SK-N-SH treated with all-trans-retinoic acid at 6 μM for 48 hours (cell line): ENCODE measurements at regions not wholly inside any gene's neighbourhood (a gene's known extent, or its start where the extent isn't known, plus 50 kb on each side); places are given as distances from the start of the nearest gene placed in this dataset.

Experiments
- ATAC-seq: fragments of 200-7000 bp; cut with Tn5 transposase; 3 replicates; pipeline ENCODE4 v1.9.1; 2020; ENCODE audit warnings: mild to moderate bottlenecking, moderate library complexity
- ARNTL ChIP-seq: fragments of 450-650 bp; formaldehyde crosslinking; IDR thresholded peaks from 2 replicates; pipeline ENCODE4 v1.5.0; 2020; ENCODE audit warnings: low read depth, mild to moderate bottlenecking, moderate library complexity, borderline replicate concordance
- BACH2 ChIP-seq: fragments of 250-450 bp; sonication (Bioruptor Pico); IDR thresholded peaks from 2 replicates; pipeline ENCODE4 v1.9.0; 2021; ENCODE audit warnings: mild to moderate bottlenecking, borderline replicate concordance
- CREB5 ChIP-seq: fragments of 250-450 bp; sonication (Bioruptor Pico); IDR thresholded peaks from 2 replicates; pipeline ENCODE4 v1.5.1; 2020; ENCODE audit warnings: low read depth, mild to moderate bottlenecking, moderate library complexity
- CSDC2 ChIP-seq: fragments of 250-450 bp; sonication (Bioruptor Pico); IDR thresholded peaks from 2 replicates; pipeline ENCODE4 v1.5.0; 2020; ENCODE audit warnings: mild to moderate bottlenecking, moderate library complexity
- CSRNP3 ChIP-seq: fragments of 250-450 bp; sonication (Bioruptor Pico); IDR thresholded peaks from 2 replicates; pipeline ENCODE4 v1.5.1; 2021; ENCODE audit warnings: mild to moderate bottlenecking, moderate library complexity
- ESRRG ChIP-seq: fragments of 250-450 bp; sonication (Bioruptor Pico); IDR thresholded peaks from 2 replicates; pipeline ENCODE4 v1.6.1; 2021; ENCODE audit warnings: mild to moderate bottlenecking
- GLIS3 ChIP-seq: fragments of 250-450 bp; sonication (Bioruptor Pico); IDR thresholded peaks from 2 replicates; pipeline ENCODE4 v1.5.0; 2020; ENCODE audit warnings: mild to moderate bottlenecking, moderate library complexity
- ISL1 ChIP-seq: fragments of 250-450 bp; sonication (Bioruptor Pico); IDR thresholded peaks from 2 replicates; pipeline ENCODE4 v2.1.2; 2022; ENCODE audit warnings: mild to moderate bottlenecking, moderate library complexity
- OSR1 ChIP-seq: fragments of 250-450 bp; sonication (Bioruptor Pico); IDR thresholded peaks from 2 replicates; pipeline ENCODE4 v1.8.0; 2022; ENCODE audit warnings: moderate library complexity, mild to moderate bottlenecking, inconsistent platforms
- PATZ1 ChIP-seq: fragments of 250-450 bp; sonication (Bioruptor Pico); IDR thresholded peaks from 2 replicates; pipeline ENCODE4 v1.8.0; 2020; ENCODE audit warnings: mild to moderate bottlenecking, moderate library complexity, borderline replicate concordance
- PPARA ChIP-seq: fragments of 250-450 bp; sonication (Bioruptor Pico); IDR thresholded peaks from 2 replicates; pipeline ENCODE4 v1.5.0; 2020; ENCODE audit warnings: mild to moderate bottlenecking, borderline replicate concordance
- RARB ChIP-seq: fragments of 250-450 bp; sonication (Bioruptor Pico); IDR thresholded peaks from 2 replicates; pipeline ENCODE4 v1.8.0; 2021; ENCODE audit warnings: mild to moderate bottlenecking, moderate library complexity
- SNAI2 ChIP-seq: fragments of 250-450 bp; sonication (Bioruptor Pico); IDR thresholded peaks from 2 replicates; pipeline ENCODE4 v1.5.0; 2020; ENCODE audit warnings: mild to moderate bottlenecking, moderate library complexity
- TCF4 ChIP-seq: fragments of 250-450 bp; sonication (Bioruptor Pico); IDR thresholded peaks from 2 replicates; pipeline ENCODE4 v1.8.0; 2021; ENCODE audit warnings: mild to moderate bottlenecking, moderate library complexity, borderline replicate concordance
- TOX ChIP-seq: fragments of 250-450 bp; sonication (Bioruptor Pico); IDR thresholded peaks from 2 replicates; pipeline ENCODE4 v1.8.0; 2021; ENCODE audit warnings: mild to moderate bottlenecking, moderate library complexity, borderline replicate concordance
- ZC3H10 ChIP-seq: fragments of 250-450 bp; sonication (Bioruptor Pico); IDR thresholded peaks from 2 replicates; pipeline ENCODE4 v1.5.1; 2021; ENCODE audit warnings: mild to moderate bottlenecking, moderate library complexity
- ZFP3 ChIP-seq: fragments of 250-450 bp; sonication (Bioruptor Pico); IDR thresholded peaks from 2 replicates; pipeline ENCODE4 v1.5.0; 2020; ENCODE audit warnings: mild to moderate bottlenecking, moderate library complexity
- ZNF565 ChIP-seq: fragments of 450-650 bp; formaldehyde crosslinking; conservative IDR thresholded peaks from 2 replicates; pipeline ENCODE4 v1.5.0; 2020; ENCODE audit warnings: low read depth, mild to moderate bottlenecking, moderate library complexity
- ZNF70 ChIP-seq: fragments of 450-650 bp; formaldehyde crosslinking; IDR thresholded peaks from 2 replicates; pipeline ENCODE4 v1.5.0; 2020; ENCODE audit warnings: mild to moderate bottlenecking, moderate library complexity
- ZNF8 ChIP-seq: fragments of 450-650 bp; formaldehyde crosslinking; IDR thresholded peaks from 2 replicates; pipeline ENCODE4 v1.5.0; 2020; ENCODE audit warnings: mild to moderate bottlenecking, moderate library complexity
- TF ChIP-seq, protein P1 (sequence below): fragments of 250-450 bp; sonication (Bioruptor Pico); IDR thresholded peaks from 2 replicates; pipeline ENCODE4 v1.8.0; 2021; ENCODE audit warnings: low read depth, mild to moderate bottlenecking, moderate library complexity, borderline replicate concordance
- TF ChIP-seq, protein P2 (sequence below): fragments of 250-450 bp; sonication (Bioruptor Pico); IDR thresholded peaks from 2 replicates; pipeline ENCODE4 v1.5.0; 2020; ENCODE audit warnings: mild to moderate bottlenecking, moderate library complexity

DNA sequence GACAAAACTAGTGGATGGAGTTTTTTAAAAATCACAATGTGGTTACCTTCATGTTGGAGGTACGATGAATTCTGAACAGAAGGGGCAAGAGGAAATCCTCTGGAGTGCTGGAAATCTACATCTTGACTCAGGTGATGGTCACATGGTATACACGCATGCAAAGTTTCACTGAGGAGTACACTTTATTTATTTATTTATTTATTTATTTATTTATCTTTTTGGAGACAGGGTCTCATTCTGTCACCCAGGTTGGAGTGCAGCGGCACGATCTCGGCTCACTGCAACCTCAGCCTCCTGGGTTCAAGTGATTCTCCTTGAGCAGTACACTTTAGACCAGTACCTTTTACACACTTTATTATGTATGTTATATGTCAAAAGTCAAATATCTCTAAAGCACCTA, 645.7 kb upstream of the DIPK2B start:
- no peak for ATAC-seq

GRCh38 chrX:45845142-45845541, 644.5 kb upstream of the DIPK2B start:
- TF ChIP-seq CSDC2 (CRISPR knock-in tag) (no peak), RARB (CRISPR knock-in tag) (no peak), ARNTL (no peak), OSR1 (CRISPR knock-in tag) (no peak), ZFP3 (CRISPR knock-in tag) (no peak), GLIS3 (CRISPR knock-in tag) (no peak), ZNF565 (CRISPR knock-in tag) (no peak)
- no peak for ATAC-seq

More for the DNA sequence above, 645.7 kb upstream of the DIPK2B start:
- no peak for TF ChIP-seq TCF4 (CRISPR knock-in tag)
- TF ChIP-seq, protein P1, sequence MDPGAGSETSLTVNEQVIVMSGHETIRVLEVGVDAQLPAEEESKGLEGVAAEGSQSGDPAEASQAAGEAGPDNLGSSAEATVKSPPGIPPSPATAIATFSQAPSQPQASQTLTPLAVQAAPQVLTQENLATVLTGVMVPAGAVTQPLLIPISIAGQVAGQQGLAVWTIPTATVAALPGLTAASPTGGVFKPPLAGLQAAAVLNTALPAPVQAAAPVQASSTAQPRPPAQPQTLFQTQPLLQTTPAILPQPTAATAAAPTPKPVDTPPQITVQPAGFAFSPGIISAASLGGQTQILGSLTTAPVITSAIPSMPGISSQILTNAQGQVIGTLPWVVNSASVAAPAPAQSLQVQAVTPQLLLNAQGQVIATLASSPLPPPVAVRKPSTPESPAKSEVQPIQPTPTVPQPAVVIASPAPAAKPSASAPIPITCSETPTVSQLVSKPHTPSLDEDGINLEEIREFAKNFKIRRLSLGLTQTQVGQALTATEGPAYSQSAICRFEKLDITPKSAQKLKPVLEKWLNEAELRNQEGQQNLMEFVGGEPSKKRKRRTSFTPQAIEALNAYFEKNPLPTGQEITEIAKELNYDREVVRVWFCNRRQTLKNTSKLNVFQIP (CRISPR knock-in tag) = no peak
- TF ChIP-seq ZNF565 (CRISPR knock-in tag) = no peak
- TF ChIP-seq ZC3H10 (CRISPR knock-in tag) = no peak
- TF ChIP-seq, protein P2, sequence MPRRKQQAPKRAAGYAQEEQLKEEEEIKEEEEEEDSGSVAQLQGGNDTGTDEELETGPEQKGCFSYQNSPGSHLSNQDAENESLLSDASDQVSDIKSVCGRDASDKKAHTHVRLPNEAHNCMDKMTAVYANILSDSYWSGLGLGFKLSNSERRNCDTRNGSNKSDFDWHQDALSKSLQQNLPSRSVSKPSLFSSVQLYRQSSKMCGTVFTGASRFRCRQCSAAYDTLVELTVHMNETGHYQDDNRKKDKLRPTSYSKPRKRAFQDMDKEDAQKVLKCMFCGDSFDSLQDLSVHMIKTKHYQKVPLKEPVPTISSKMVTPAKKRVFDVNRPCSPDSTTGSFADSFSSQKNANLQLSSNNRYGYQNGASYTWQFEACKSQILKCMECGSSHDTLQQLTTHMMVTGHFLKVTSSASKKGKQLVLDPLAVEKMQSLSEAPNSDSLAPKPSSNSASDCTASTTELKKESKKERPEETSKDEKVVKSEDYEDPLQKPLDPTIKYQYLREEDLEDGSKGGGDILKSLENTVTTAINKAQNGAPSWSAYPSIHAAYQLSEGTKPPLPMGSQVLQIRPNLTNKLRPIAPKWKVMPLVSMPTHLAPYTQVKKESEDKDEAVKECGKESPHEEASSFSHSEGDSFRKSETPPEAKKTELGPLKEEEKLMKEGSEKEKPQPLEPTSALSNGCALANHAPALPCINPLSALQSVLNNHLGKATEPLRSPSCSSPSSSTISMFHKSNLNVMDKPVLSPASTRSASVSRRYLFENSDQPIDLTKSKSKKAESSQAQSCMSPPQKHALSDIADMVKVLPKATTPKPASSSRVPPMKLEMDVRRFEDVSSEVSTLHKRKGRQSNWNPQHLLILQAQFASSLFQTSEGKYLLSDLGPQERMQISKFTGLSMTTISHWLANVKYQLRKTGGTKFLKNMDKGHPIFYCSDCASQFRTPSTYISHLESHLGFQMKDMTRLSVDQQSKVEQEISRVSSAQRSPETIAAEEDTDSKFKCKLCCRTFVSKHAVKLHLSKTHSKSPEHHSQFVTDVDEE (CRISPR knock-in tag) = no peak
- TF ChIP-seq CSDC2 (CRISPR knock-in tag) = no peak
- TF ChIP-seq BACH2 (CRISPR knock-in tag) = no peak
- no peak for TF ChIP-seq CSRNP3 (CRISPR knock-in tag)
- no peak for TF ChIP-seq ZNF70 (CRISPR knock-in tag)
- TF ChIP-seq OSR1 (CRISPR knock-in tag) = no peak
- TF ChIP-seq CREB5 = no peak
- no peak for TF ChIP-seq GLIS3 (CRISPR knock-in tag)
- no peak for TF ChIP-seq RARB (CRISPR knock-in tag)
- TF ChIP-seq ZFP3 (CRISPR knock-in tag) = no peak
- no peak for TF ChIP-seq SNAI2
- TF ChIP-seq PATZ1 (CRISPR knock-in tag) = no peak
- no peak for TF ChIP-seq ISL1 (CRISPR knock-in tag)
- TF ChIP-seq PPARA (CRISPR knock-in tag) = no peak
- no peak for TF ChIP-seq ZNF8 (CRISPR knock-in tag)

GRCh38 chrX:45843518-45843917, 642.8 kb upstream of the DIPK2B start:
- peak; percentile 56 for ATAC-seq
- TF ChIP-seq PPARA (CRISPR knock-in tag) (no peak), TCF4 (CRISPR knock-in tag) (no peak), ZNF565 (CRISPR knock-in tag) (no peak), GLIS3 (CRISPR knock-in tag) (no peak), TOX (CRISPR knock-in tag) (no peak), CSRNP3 (CRISPR knock-in tag) (no peak), OSR1 (CRISPR knock-in tag) (no peak), ARNTL (no peak), CSDC2 (CRISPR knock-in tag) (no peak), ESRRG (CRISPR knock-in tag) (no peak)
- TF ChIP-seq, protein P1 (CRISPR knock-in tag) = no peak
- TF ChIP-seq, protein P2 (CRISPR knock-in tag) = no peak
